Stimulated activated effector memory CD8-positive, alpha-beta T cell treated with anti-CD3 and anti-CD28 coated beads, Interleukin-12 subunit alpha, Interleukin-12 subunit beta, amount 100 ng/mL, for 72 hours (primary cell): ENCODE measurements at regions not wholly inside any gene's neighbourhood (a gene's known extent, or its start where the extent isn't known, plus 50 kb on each side); places are given as distances from the start of the nearest gene placed in this dataset.
A peak's percentile ranks its signal among the peaks of the same experiment; 100 is the strongest.
"Not testable (repeated sequence)": the region's sequence is repeated elsewhere in the genome, so short reads cannot be mapped to it uniquely, and the experiment has no call there.

Experiments
- ATAC-seq: fragments of 150-1000 bp; cut with Tn5 transposase; 2 replicates; pipeline ENCODE4 v1.10.0; 2021
- DNase-seq, 2 donors: peaks; one replicate each; pipeline ENCODE4 v3.0.0; 2021 to 2022; ENCODE audit warnings: low spot score in 2 of 2
- H3K27ac Mint-ChIP-seq: one replicate; pipeline ENCODE4 v1.8.0; 2022; ENCODE audit warnings: mild to moderate bottlenecking, mixed read lengths
- H3K36me3 Mint-ChIP-seq: one replicate; pipeline ENCODE4 v1.8.0; 2022; ENCODE audit warnings: mild to moderate bottlenecking, mixed read lengths
- H3K4me1 Mint-ChIP-seq: one replicate; pipeline ENCODE4 v1.8.0; 2022; ENCODE audit warnings: mixed read lengths
- H3K4me3 Mint-ChIP-seq: one replicate; pipeline ENCODE4 v1.8.0; 2022; ENCODE audit warnings: mild to moderate bottlenecking, mixed read lengths
- H3K9me3 Mint-ChIP-seq: one replicate; pipeline ENCODE4 v1.8.0; 2022; ENCODE audit warnings: mixed read lengths

GRCh38 chr4:79173186-79173585 lies 152.7 kb downstream of the NAA11 start:
- Mint-ChIP-seq H3K9me3 (peaks cover 4% of the 10 kb centered on the region), H3K36me3 (no peaks in the 10 kb centered on the region), H3K4me3 (no peak overlapping the region), H3K27ac (no peak overlapping the region), H3K4me1 (no peaks in the 10 kb centered on the region)
- DNase-seq, result no peak
- ATAC-seq, result no peak

GRCh38 chr4:79170077-79170476 lies 155.8 kb downstream of the NAA11 start:
- Mint-ChIP-seq H3K4me3 (no peak overlapping the region), H3K9me3 (peaks cover 7% of the 10 kb centered on the region), H3K27ac (no peak overlapping the region), H3K4me1 (no peaks in the 10 kb centered on the region), H3K36me3 (no peaks in the 10 kb centered on the region)
- DNase-seq (no peak), ATAC-seq (no peak)

- no peak for DNase-seq
- ATAC-seq, result no peak
- no peaks in the 10 kb centered on the region for H3K36me3 Mint-ChIP-seq
- H3K4me1 Mint-ChIP-seq, result no peaks in the 10 kb centered on the region
- H3K27ac Mint-ChIP-seq, result no peak overlapping the region
- no peak overlapping the region for H3K4me3 Mint-ChIP-seq
- peaks cover 7% of the 10 kb centered on the region for H3K9me3 Mint-ChIP-seq
Observed at GRCh38 chr4:79164907-79165610, 160.8 kb downstream of the NAA11 start.

GRCh38 chr4:79163981-79164490 lies 161.8 kb downstream of the NAA11 start:
- H3K4me1 Mint-ChIP-seq, result no peaks in the 10 kb centered on the region
- peak; percentile 66 for ATAC-seq
- H3K4me3 Mint-ChIP-seq, result no peak overlapping the region
- DNase-seq, result no peak
- H3K36me3 Mint-ChIP-seq, result no peaks in the 10 kb centered on the region
- H3K9me3 Mint-ChIP-seq, result peaks cover 10% of the 10 kb centered on the region
- no peak overlapping the region for H3K27ac Mint-ChIP-seq

- H3K36me3 Mint-ChIP-seq, result no peaks in the 10 kb centered on the region
- ATAC-seq (no peak), DNase-seq (no peak)
- peaks cover 6% of the 10 kb centered on the region for H3K9me3 Mint-ChIP-seq
- H3K4me3 Mint-ChIP-seq, result no peak overlapping the region
- H3K4me1 Mint-ChIP-seq, result no peaks in the 10 kb centered on the region
- no peak overlapping the region for H3K27ac Mint-ChIP-seq
Observed at GRCh38 chr4:79160962-79161361, 164.9 kb downstream of the NAA11 start.

- H3K27ac Mint-ChIP-seq, ATAC-seq, H3K9me3 Mint-ChIP-seq, H3K36me3 Mint-ChIP-seq, H3K4me3 Mint-ChIP-seq, DNase-seq, H3K4me1 Mint-ChIP-seq: not testable (repeated sequence)
Observed at GRCh38 chr4:79158705-79159104, 167.2 kb downstream of the NAA11 start.

GRCh38 chr4:79155336-79155735 lies 170.5 kb downstream of the NAA11 start:
- Mint-ChIP-seq H3K27ac (no peak overlapping the region), H3K36me3 (no peaks in the 10 kb centered on the region), H3K4me3 (no peak overlapping the region)

GRCh38 chr4:79150820-79151416 lies 174.9 kb downstream of the NAA11 start:
- Mint-ChIP-seq H3K4me1 (no peaks in the 10 kb centered on the region), H3K36me3 (no peaks in the 10 kb centered on the region), H3K4me3 (no peak overlapping the region), H3K27ac (no peak overlapping the region), H3K9me3 (peaks cover 3% of the 10 kb centered on the region)
- DNase-seq, result no peak
- no peak for ATAC-seq

More at GRCh38 chr4:79155336-79155735, 170.5 kb downstream of the NAA11 start:
- peaks cover 9% of the 10 kb centered on the region for H3K9me3 Mint-ChIP-seq
- DNase-seq (no peak), ATAC-seq (no peak)
- H3K4me1 Mint-ChIP-seq, result no peaks in the 10 kb centered on the region

- Mint-ChIP-seq H3K36me3 (no peaks in the 10 kb centered on the region), H3K27ac (no peak overlapping the region), H3K9me3 (peaks cover 4% of the 10 kb centered on the region), H3K4me3 (no peak overlapping the region), H3K4me1 (no peaks in the 10 kb centered on the region)
- no peak for DNase-seq
- ATAC-seq, result no peak
Observed at GRCh38 chr4:79148369-79148768, 177.5 kb downstream of the NAA11 start.

GRCh38 chr4:79147251-79147650 lies 178.6 kb downstream of the NAA11 start:
- no peak overlapping the region for H3K27ac Mint-ChIP-seq
- H3K4me3 Mint-ChIP-seq, result no peak overlapping the region
- H3K4me1 Mint-ChIP-seq, result no peaks in the 10 kb centered on the region
- peaks cover 4% of the 10 kb centered on the region for H3K9me3 Mint-ChIP-seq
- no peaks in the 10 kb centered on the region for H3K36me3 Mint-ChIP-seq
- DNase-seq (no peak), ATAC-seq (no peak)

GRCh38 chr4:79141530-79141929 lies 184.3 kb downstream of the NAA11 start:
- Mint-ChIP-seq H3K27ac (no peak overlapping the region), H3K4me1 (no peaks in the 10 kb centered on the region), H3K4me3 (no peak overlapping the region), H3K36me3 (no peaks in the 10 kb centered on the region), H3K9me3 (peaks cover 6% of the 10 kb centered on the region)
- DNase-seq (no peak), ATAC-seq (peak; percentile 40)

GRCh38 chr4:79134767-79135166 lies 191.1 kb downstream of the NAA11 start:
- Mint-ChIP-seq H3K9me3 (peaks cover 11% of the 10 kb centered on the region), H3K4me3 (no peak overlapping the region), H3K36me3 (no peaks in the 10 kb centered on the region), H3K27ac (no peak overlapping the region), H3K4me1 (no peaks in the 10 kb centered on the region)
- DNase-seq (no peak), ATAC-seq (no peak)

- no peak overlapping the region for H3K4me3 Mint-ChIP-seq
- H3K9me3 Mint-ChIP-seq, result peaks cover 20% of the 10 kb centered on the region
- H3K4me1 Mint-ChIP-seq, result no peaks in the 10 kb centered on the region
- DNase-seq, result no peak
- H3K27ac Mint-ChIP-seq, result no peak overlapping the region
- H3K36me3 Mint-ChIP-seq, result no peaks in the 10 kb centered on the region
- no peak for ATAC-seq
Observed at GRCh38 chr4:79132826-79133225, 193.0 kb downstream of the NAA11 start.

GRCh38 chr4:79121875-79122358 lies 182.7 kb upstream of the PAQR3 start:
- Mint-ChIP-seq H3K36me3 (no peaks in the 10 kb centered on the region), H3K9me3 (peaks cover 32% of the 10 kb centered on the region), H3K4me1 (no peaks in the 10 kb centered on the region), H3K27ac (no peak overlapping the region), H3K4me3 (no peak overlapping the region)
- ATAC-seq, result no peak
- no peak for DNase-seq

- no peak for ATAC-seq
- Mint-ChIP-seq H3K27ac (no peak overlapping the region), H3K9me3 (peaks cover 28% of the 10 kb centered on the region), H3K4me3 (no peak overlapping the region), H3K4me1 (no peaks in the 10 kb centered on the region), H3K36me3 (no peaks in the 10 kb centered on the region)
- no peak for DNase-seq
Observed at GRCh38 chr4:79121223-79121622, 182.0 kb upstream of the PAQR3 start.

GRCh38 chr4:79117051-79117450 lies 177.8 kb upstream of the PAQR3 start:
- H3K36me3 Mint-ChIP-seq, H3K4me1 Mint-ChIP-seq, ATAC-seq, H3K27ac Mint-ChIP-seq, H3K4me3 Mint-ChIP-seq, DNase-seq: not testable (repeated sequence)
- H3K9me3 Mint-ChIP-seq, result peaks cover 32% of the 10 kb centered on the region
